DOHH2 (cell line): ENCODE measurements at regions not wholly inside any gene's neighbourhood (a gene's known extent, or its start where the extent isn't known, plus 50 kb on each side); places are given as distances from the start of the nearest gene placed in this dataset.

Experiments
- CTCF ChIP-seq: fragments of 200-600 bp; sonication (generic); IDR thresholded peaks from one replicate; pipeline ENCODE4 v1.5.1; 2014; ENCODE audit warnings: antibody characterized with exemption, mild to moderate bottlenecking, low read depth, low read length; ENCODE audit not compliant: poor library complexity, severe bottlenecking
- EZH2phosphoT487 ChIP-seq: fragments of 200-600 bp; sonication (generic); IDR thresholded peaks from 2 replicates; pipeline ENCODE4 v1.6.1; 2017; ENCODE audit warnings: borderline replicate concordance, mild to moderate bottlenecking, antibody characterized with exemption, low read length, moderate library complexity, mixed read lengths

GRCh38 chr16:50448981-50449380, 80.2 kb upstream of the BRD7 start:
- TF ChIP-seq CTCF (no peak), EZH2phosphoT487 (no peak)
